DOHH2 (cell line): ENCODE measurements at regions not wholly inside any gene's neighbourhood (a gene's known extent, or its start where the extent isn't known, plus 50 kb on each side); places are given as distances from the start of the nearest gene placed in this dataset.

ENCODE experiments used
- EZH2phosphoT487 ChIP-seq: fragments of 200-600 bp; sonication (generic); IDR thresholded peaks from 2 replicates; pipeline ENCODE4 v1.6.1; 2017; ENCODE audit warnings: borderline replicate concordance, mild to moderate bottlenecking, antibody characterized with exemption, low read length, moderate library complexity, mixed read lengths
- TF ChIP-seq, protein P1 (sequence below): fragments of 200-600 bp; sonication (generic); IDR thresholded peaks from one replicate; pipeline ENCODE4 v1.5.1; 2014; ENCODE audit warnings: antibody characterized with exemption, mild to moderate bottlenecking, low read depth, low read length; ENCODE audit not compliant: poor library complexity, severe bottlenecking

DNA sequence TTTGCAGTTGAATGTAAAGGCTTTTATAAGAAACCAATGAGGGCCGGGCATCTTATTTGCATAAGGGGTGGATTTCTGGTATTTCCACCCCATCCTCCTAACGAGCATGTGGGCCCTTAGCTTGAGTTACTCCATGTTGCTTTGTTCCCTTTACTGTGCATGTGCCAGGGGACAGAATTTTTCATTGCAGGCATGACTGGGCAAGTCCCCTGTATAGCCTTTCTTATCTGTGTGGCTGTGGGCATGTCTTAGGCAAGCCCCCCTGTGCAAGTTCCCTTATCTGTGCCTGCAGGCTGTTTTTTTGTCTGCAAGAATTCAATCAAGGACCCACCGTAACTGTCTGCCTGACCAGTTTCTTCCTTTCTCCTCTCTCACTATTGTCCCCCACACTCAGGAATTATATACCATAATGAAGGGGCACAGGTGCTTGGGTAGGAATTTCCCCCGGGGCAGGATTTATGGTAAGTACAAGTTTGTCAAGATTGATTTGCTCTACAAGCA lies 152.2 kb upstream of the CNOT2 start:
- TF ChIP-seq, protein P1, sequence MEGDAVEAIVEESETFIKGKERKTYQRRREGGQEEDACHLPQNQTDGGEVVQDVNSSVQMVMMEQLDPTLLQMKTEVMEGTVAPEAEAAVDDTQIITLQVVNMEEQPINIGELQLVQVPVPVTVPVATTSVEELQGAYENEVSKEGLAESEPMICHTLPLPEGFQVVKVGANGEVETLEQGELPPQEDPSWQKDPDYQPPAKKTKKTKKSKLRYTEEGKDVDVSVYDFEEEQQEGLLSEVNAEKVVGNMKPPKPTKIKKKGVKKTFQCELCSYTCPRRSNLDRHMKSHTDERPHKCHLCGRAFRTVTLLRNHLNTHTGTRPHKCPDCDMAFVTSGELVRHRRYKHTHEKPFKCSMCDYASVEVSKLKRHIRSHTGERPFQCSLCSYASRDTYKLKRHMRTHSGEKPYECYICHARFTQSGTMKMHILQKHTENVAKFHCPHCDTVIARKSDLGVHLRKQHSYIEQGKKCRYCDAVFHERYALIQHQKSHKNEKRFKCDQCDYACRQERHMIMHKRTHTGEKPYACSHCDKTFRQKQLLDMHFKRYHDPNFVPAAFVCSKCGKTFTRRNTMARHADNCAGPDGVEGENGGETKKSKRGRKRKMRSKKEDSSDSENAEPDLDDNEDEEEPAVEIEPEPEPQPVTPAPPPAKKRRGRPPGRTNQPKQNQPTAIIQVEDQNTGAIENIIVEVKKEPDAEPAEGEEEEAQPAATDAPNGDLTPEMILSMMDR: no peak
- no peak for TF ChIP-seq EZH2phosphoT487
